AG04449 (cell line): ENCODE measurements at regions not wholly inside any gene's neighbourhood (a gene's known extent, or its start where the extent isn't known, plus 50 kb on each side); places are given as distances from the start of the nearest gene placed in this dataset.

Experiments
- CTCF ChIA-PET: fragments of 350-600 bp; formaldehyde crosslinking; extraction: SDS; loops from one replicate; lab custom pipeline; 2021; ENCODE audit warnings: antibody characterized with exemption; lab: Yijun Ruan, JAX
- POLR2A ChIA-PET: fragments of 400-600, 350-600 bp; formaldehyde crosslinking; extraction: SDS; loops from one replicate; lab custom pipeline; 2020; ENCODE audit warnings: antibody characterized with exemption, inconsistent platforms; lab: Yijun Ruan, JAX
- DNase-seq: peaks from one replicate; pipeline ENCODE4 v3.0.0-alpha.2; 2010; ENCODE audit warnings: low read depth, low spot score
- H3K4me3 ChIP-seq: 2 replicates; pipeline ENCODE4 v1.5.1; 2011; ENCODE audit warnings: low read depth, mild to moderate bottlenecking, control low read depth, low read length
- CTCF ChIP-seq: IDR thresholded peaks from one replicate; pipeline ENCODE4 v1.5.1; 2011; ENCODE audit warnings: mild to moderate bottlenecking, moderate library complexity, low read length, control low read depth, inconsistent platforms; ENCODE audit not compliant: insufficient read depth; ENCODE audit errors: missing control alignments

GRCh38 chr13:72141855-72142519 is 275.0 kb upstream of the DACH1 start:
- ChIA-PET CTCF (no interaction called here), POLR2A (no interaction called here)
- no peak for TF ChIP-seq CTCF
- no peak for DNase-seq
- H3K4me3 ChIP-seq = no peak overlapping the region

- H3K4me3 ChIP-seq = no peak overlapping the region
- no peak for DNase-seq
- ChIA-PET CTCF (no interaction called here), POLR2A (no interaction called here)
- no peak for TF ChIP-seq CTCF
Observed at GRCh38 chr13:72139192-72139591, 272.2 kb upstream of the DACH1 start.

GRCh38 chr13:72132075-72132474 is 265.1 kb upstream of the DACH1 start:
- TF ChIP-seq CTCF = no peak
- CTCF ChIA-PET = no interaction called here

GRCh38 chr13:72129117-72129516 is 262.1 kb upstream of the DACH1 start:
- no peak overlapping the region for H3K4me3 ChIP-seq
- POLR2A ChIA-PET = no interaction called here
- no peak for DNase-seq
- CTCF ChIA-PET = no interaction called here
- TF ChIP-seq CTCF = no peak

More at GRCh38 chr13:72132075-72132474, 265.1 kb upstream of the DACH1 start:
- no peak for DNase-seq
- H3K4me3 ChIP-seq = no peak overlapping the region
- POLR2A ChIA-PET = no interaction called here

- no peak overlapping the region for H3K4me3 ChIP-seq
- no peak for TF ChIP-seq CTCF
- DNase-seq = no peak
- ChIA-PET POLR2A (no interaction called here), CTCF (no interaction called here)
Observed at GRCh38 chr13:72127031-72127430, 260.0 kb upstream of the DACH1 start.

GRCh38 chr13:72126424-72126823 is 259.4 kb upstream of the DACH1 start:
- no peak for DNase-seq
- H3K4me3 ChIP-seq = no peak overlapping the region
- POLR2A ChIA-PET = no interaction called here
- CTCF ChIA-PET = no interaction called here
- TF ChIP-seq CTCF = no peak
